GM23248 (cell line): ENCODE measurements at regions not wholly inside any gene's neighbourhood (a gene's known extent, or its start where the extent isn't known, plus 50 kb on each side); places are given as distances from the start of the nearest gene placed in this dataset.

Experiments used
- EZH2 ChIP-seq: fragments of 200-600 bp; sonication (generic); IDR thresholded peaks from 2 replicates; pipeline ENCODE4 v1.6.1; 2018; ENCODE audit warnings: antibody characterized with exemption, mild to moderate bottlenecking; ENCODE audit not compliant: insufficient read depth, poor library complexity, severe bottlenecking
- EZH2phosphoT487 ChIP-seq: fragments of 200-600 bp; sonication (generic); IDR thresholded peaks from 2 replicates; pipeline ENCODE4 v1.6.1; 2018; ENCODE audit warnings: antibody characterized with exemption, moderate library complexity, mild to moderate bottlenecking, low read depth; ENCODE audit not compliant: insufficient read depth

GRCh38 chr11:80074837-80075236, 634.0 kb upstream of the TENM4 start:
- TF ChIP-seq EZH2 (no peak), EZH2phosphoT487 (no peak)
